Peyer's patch (tissue), 4 donors: ENCODE measurements at regions not wholly inside any gene's neighbourhood (a gene's known extent, or its start where the extent isn't known, plus 50 kb on each side); places are given as distances from the start of the nearest gene placed in this dataset.

ENCODE experiments used
- CTCF ChIP-seq, 6 experiments: fragments of 450-650 bp in 4 of 6; fragments of 200-600 bp in 2 of 6; sonication (generic) in 1 of 6; IDR thresholded peaks; one replicate each; pipeline ENCODE4 v1.5.1; 2017 to 2019; ENCODE audit warnings: antibody characterized with exemption in 6 of 6, mild to moderate bottlenecking in 3 of 6, moderate library complexity in 1 of 6
- POLR2A ChIP-seq, 2 donors: fragments of 450-650 bp; IDR thresholded peaks; one replicate each; pipeline ENCODE4 v1.5.1; 2017; ENCODE audit warnings: antibody characterized with exemption in 2 of 2, mild to moderate bottlenecking in 2 of 2, moderate library complexity in 2 of 2

GRCh38 chr16:85228970-85229430 is 116.7 kb upstream of the CIBAR2 start:
- TF ChIP-seq CTCF (IDR thresholded peaks at IDR 0.05) (no peak), POLR2A (IDR thresholded peaks at IDR 0.05) (no peak)
